GM12891 (cell line): ENCODE measurements at regions not wholly inside any gene's neighbourhood (a gene's known extent, or its start where the extent isn't known, plus 50 kb on each side); places are given as distances from the start of the nearest gene placed in this dataset.

Experiments
- POLR2A ChIP-seq: IDR thresholded peaks from 2 replicates; pipeline ENCODE4 v1.6.1; 2011; ENCODE audit warnings: low read depth, low read length, control low read depth
- POLR2AphosphoS5 ChIP-seq: IDR thresholded peaks from 2 replicates; pipeline ENCODE4 v1.6.1; 2011; ENCODE audit warnings: low read depth, low read length, control low read depth
- TAF1 ChIP-seq: IDR thresholded peaks from 2 replicates; pipeline ENCODE4 v1.6.1; 2011; ENCODE audit warnings: low read depth, low read length, control low read depth

- TF ChIP-seq POLR2AphosphoS5 (no peak), POLR2A (no peak), TAF1 (no peak)
Observed at GRCh38 chr10:65128277-65128676, 1607.1 kb downstream of the REEP3 start.
